ENCODE measurements at regions not wholly inside any gene's neighbourhood (a gene's known extent, or its start where the extent isn't known, plus 50 kb on each side); places are given as distances from the start of the nearest gene placed in this dataset.

DNA sequence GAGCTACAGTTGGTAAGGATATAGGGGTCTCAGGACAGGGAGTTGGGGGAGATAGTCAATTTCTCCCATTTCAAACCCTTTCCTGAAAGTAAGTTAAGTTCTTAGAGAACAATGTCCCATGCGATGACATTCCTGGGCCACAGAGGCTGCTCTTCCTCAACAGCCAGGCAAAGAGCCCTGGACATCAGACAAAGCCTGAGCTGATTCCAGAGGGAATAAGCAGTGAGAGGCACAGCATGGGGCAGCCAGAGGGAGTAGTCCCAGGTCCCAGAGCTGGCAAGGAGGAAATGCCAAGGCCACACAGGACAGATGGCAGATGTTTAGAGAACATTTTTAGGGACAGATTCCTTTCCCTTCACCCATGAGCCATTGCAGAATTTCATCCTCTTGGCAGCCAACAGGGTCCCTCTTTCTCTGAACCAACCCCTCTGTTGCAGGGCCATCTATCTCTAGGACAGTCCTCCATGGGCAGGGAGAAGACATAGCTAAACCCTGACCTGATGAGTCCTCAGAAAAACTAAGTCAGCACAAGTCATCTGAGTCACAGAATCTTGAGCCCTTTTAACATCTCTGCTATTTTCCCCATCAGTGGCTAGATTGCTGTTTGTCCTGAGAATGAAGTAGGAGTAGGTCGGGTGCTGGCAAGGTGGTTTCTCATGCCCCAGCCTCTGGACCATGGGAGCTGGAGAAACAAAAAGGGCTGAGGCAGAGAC, 60.3 kb upstream of the CALM2 start:
- TF ChIP-seq EP300 (IDR thresholded peaks at IDR 0.05): no peak
- TF ChIP-seq, protein P1, sequence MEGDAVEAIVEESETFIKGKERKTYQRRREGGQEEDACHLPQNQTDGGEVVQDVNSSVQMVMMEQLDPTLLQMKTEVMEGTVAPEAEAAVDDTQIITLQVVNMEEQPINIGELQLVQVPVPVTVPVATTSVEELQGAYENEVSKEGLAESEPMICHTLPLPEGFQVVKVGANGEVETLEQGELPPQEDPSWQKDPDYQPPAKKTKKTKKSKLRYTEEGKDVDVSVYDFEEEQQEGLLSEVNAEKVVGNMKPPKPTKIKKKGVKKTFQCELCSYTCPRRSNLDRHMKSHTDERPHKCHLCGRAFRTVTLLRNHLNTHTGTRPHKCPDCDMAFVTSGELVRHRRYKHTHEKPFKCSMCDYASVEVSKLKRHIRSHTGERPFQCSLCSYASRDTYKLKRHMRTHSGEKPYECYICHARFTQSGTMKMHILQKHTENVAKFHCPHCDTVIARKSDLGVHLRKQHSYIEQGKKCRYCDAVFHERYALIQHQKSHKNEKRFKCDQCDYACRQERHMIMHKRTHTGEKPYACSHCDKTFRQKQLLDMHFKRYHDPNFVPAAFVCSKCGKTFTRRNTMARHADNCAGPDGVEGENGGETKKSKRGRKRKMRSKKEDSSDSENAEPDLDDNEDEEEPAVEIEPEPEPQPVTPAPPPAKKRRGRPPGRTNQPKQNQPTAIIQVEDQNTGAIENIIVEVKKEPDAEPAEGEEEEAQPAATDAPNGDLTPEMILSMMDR (IDR thresholded peaks at IDR 0.05): no peak
